WTC11 (cell line): ENCODE measurements at regions not wholly inside any gene's neighbourhood (a gene's known extent, or its start where the extent isn't known, plus 50 kb on each side); places are given as distances from the start of the nearest gene placed in this dataset.

Experiments used
- ATAC-seq: fragments of 200-7000 bp; cut with Tn5 transposase; 2 replicates; pipeline ENCODE4 v1.10.0; 2021; ENCODE audit warnings: mild to moderate bottlenecking, moderate library complexity
- CTCF ChIA-PET: fragments of 300-600 bp; sonication (Branson Sonifier 250); formaldehyde crosslinking; loops from one replicate; lab custom pipeline; 2021; ENCODE audit warnings: antibody characterized with exemption; lab: Charles Lee
- POLR2A ChIA-PET: fragments of 350-600 bp; sonication (Branson Sonifier 250); formaldehyde crosslinking; loops from one replicate; lab custom pipeline; 2021; ENCODE audit warnings: antibody characterized with exemption; lab: Charles Lee
- DNase-seq: peaks from one replicate; pipeline ENCODE4 v3.0.0; 2021; ENCODE audit warnings: low spot score
- H3K27ac Mint-ChIP-seq: 2 replicates; pipeline ENCODE4 v1.8.0; 2021; ENCODE audit warnings: mixed read lengths
- H3K27me3 Mint-ChIP-seq: 2 replicates; pipeline ENCODE4 v1.8.0; 2021; ENCODE audit warnings: low read depth, mild to moderate bottlenecking, moderate library complexity, mixed read lengths
- H3K36me3 Mint-ChIP-seq: 2 replicates; pipeline ENCODE4 v1.8.0; 2021; ENCODE audit warnings: mixed read lengths
- H3K4me1 Mint-ChIP-seq: 2 replicates; pipeline ENCODE4 v1.8.0; 2022; ENCODE audit warnings: mixed read lengths
- H3K4me3 Mint-ChIP-seq: 2 replicates; pipeline ENCODE4 v1.8.0; 2021; ENCODE audit warnings: mild to moderate bottlenecking, moderate library complexity, mixed read lengths
- H3K9me3 Mint-ChIP-seq: 2 replicates; pipeline ENCODE4 v1.8.0; 2021; ENCODE audit warnings: mixed read lengths
- FOXP1 ChIP-seq: sonication (generic); formaldehyde crosslinking; IDR thresholded peaks from 2 replicates; pipeline ENCODE4 v1.8.0; 2022; ENCODE audit warnings: missing genetic modification reagents, mild to moderate bottlenecking, moderate library complexity, borderline replicate concordance
- NFE2L1 ChIP-seq: sonication (generic); formaldehyde crosslinking; IDR thresholded peaks from 2 replicates; pipeline ENCODE4 v1.8.1; 2023; ENCODE audit warnings: missing genetic modification reagents
- PRRX2 ChIP-seq: fragments of 250-450 bp; sonication (Bioruptor Pico); IDR thresholded peaks from 2 replicates; pipeline ENCODE4 v1.8.0; 2021; ENCODE audit warnings: mild to moderate bottlenecking
- SMAD3 ChIP-seq: sonication (generic); formaldehyde crosslinking; IDR thresholded peaks from 2 replicates; pipeline ENCODE4 v1.8.0; 2022; ENCODE audit warnings: missing genetic modification reagents, mild to moderate bottlenecking, borderline replicate concordance
- SOX15 ChIP-seq: fragments of 250-450 bp; sonication (Bioruptor Pico); IDR thresholded peaks from 2 replicates; pipeline ENCODE4 v1.9.0; 2021; ENCODE audit warnings: mild to moderate bottlenecking
- SP1 ChIP-seq: sonication (generic); formaldehyde crosslinking; conservative IDR thresholded peaks from 2 replicates; pipeline ENCODE4 v1.8.1; 2022; ENCODE audit warnings: missing genetic modification reagents
- TEAD1 ChIP-seq: sonication (generic); formaldehyde crosslinking; IDR thresholded peaks from 2 replicates; pipeline ENCODE4 v1.8.0; 2022; ENCODE audit warnings: mild to moderate bottlenecking, missing genetic modification reagents
- ZNF121 ChIP-seq: sonication (generic); formaldehyde crosslinking; IDR thresholded peaks from 2 replicates; pipeline ENCODE4 v1.8.0; 2023; ENCODE audit warnings: missing genetic modification reagents
- ZNF263 ChIP-seq: sonication (generic); formaldehyde crosslinking; IDR thresholded peaks from 2 replicates; pipeline ENCODE4 v1.8.1; 2022; ENCODE audit warnings: low read depth, mild to moderate bottlenecking, moderate library complexity, missing genetic modification reagents
- ZNF317 ChIP-seq: sonication (generic); formaldehyde crosslinking; IDR thresholded peaks from 2 replicates; pipeline ENCODE4 v1.8.1; 2023; ENCODE audit warnings: low read depth, mild to moderate bottlenecking, moderate library complexity, missing genetic modification reagents, borderline replicate concordance
- ZNF396 ChIP-seq: fragments of 250-450 bp; sonication (Bioruptor Pico); IDR thresholded peaks from 2 replicates; pipeline ENCODE4 v1.8.0; 2021; ENCODE audit warnings: mild to moderate bottlenecking, moderate library complexity, borderline replicate concordance
- TF ChIP-seq, protein P1 (sequence below): sonication (generic); formaldehyde crosslinking; conservative IDR thresholded peaks from 2 replicates; pipeline ENCODE4 v1.8.1; 2022; ENCODE audit warnings: mild to moderate bottlenecking, missing genetic modification reagents
- TF ChIP-seq, protein P2 (sequence below): fragments of 250-450 bp; sonication (Bioruptor Pico); IDR thresholded peaks from 2 replicates; pipeline ENCODE4 v1.9.0; 2021; ENCODE audit warnings: mild to moderate bottlenecking
- TF ChIP-seq, protein P3 (sequence below): fragments of 250-450 bp; sonication (Bioruptor Pico); IDR thresholded peaks from 2 replicates; pipeline ENCODE4 v1.9.0; 2021; ENCODE audit warnings: moderate library complexity, mild to moderate bottlenecking, inconsistent platforms, borderline replicate concordance
- TF ChIP-seq, protein P4 (sequence below): sonication (generic); formaldehyde crosslinking; IDR thresholded peaks from 2 replicates; pipeline ENCODE4 v1.8.0; 2022; ENCODE audit warnings: mild to moderate bottlenecking, missing genetic modification reagents
- TF ChIP-seq, protein P5 (sequence below): sonication (generic); formaldehyde crosslinking; conservative IDR thresholded peaks from 2 replicates; pipeline ENCODE4 v1.8.1; 2023; ENCODE audit warnings: mild to moderate bottlenecking, low read depth, missing genetic modification reagents, moderate library complexity
- TF ChIP-seq, protein P6 (sequence below): sonication (generic); formaldehyde crosslinking; IDR thresholded peaks from 2 replicates; pipeline ENCODE4 v1.8.1; 2023; ENCODE audit warnings: mild to moderate bottlenecking, moderate library complexity, missing genetic modification reagents
- TF ChIP-seq, protein P7 (sequence below): sonication (generic); formaldehyde crosslinking; IDR thresholded peaks from 2 replicates; pipeline ENCODE4 v1.8.1; 2023; ENCODE audit warnings: mild to moderate bottlenecking, missing genetic modification reagents, moderate library complexity
- TF ChIP-seq, protein P8 (sequence below): sonication (generic); formaldehyde crosslinking; IDR thresholded peaks from 2 replicates; pipeline ENCODE4 v1.8.1; 2022; ENCODE audit warnings: low read depth, mild to moderate bottlenecking, moderate library complexity, missing genetic modification reagents, borderline replicate concordance
- TF ChIP-seq, protein P9 (sequence below): sonication (generic); formaldehyde crosslinking; IDR thresholded peaks from 2 replicates; pipeline ENCODE4 v1.8.0; 2022; ENCODE audit warnings: mild to moderate bottlenecking, missing genetic modification reagents

DNA sequence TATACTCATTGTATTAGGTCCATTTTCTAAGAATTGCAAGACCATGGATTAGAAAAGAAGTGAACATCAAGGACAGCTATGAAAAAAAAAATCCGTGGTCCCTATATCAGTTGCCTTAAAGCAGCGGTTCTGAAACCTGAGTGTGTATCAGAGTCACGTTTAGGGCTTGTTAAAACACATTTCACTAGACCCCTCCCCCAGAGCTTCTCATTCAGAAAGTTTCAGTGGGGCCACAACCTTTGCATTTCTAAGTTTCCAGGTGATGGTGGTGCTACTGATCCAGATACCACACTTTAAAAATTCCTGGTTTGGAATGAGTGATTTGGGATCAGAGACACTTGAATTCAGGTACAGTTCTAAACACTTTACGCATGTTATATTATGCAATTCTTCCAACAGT is 96.1 kb upstream of the PRMT6 start:
- H3K27me3 Mint-ChIP-seq = no peaks in the 10 kb centered on the region
- H3K4me3 Mint-ChIP-seq = no peak overlapping the region
- no peaks in the 10 kb centered on the region for H3K9me3 Mint-ChIP-seq
- peaks cover 3% of the 10 kb centered on the region for H3K4me1 Mint-ChIP-seq
- CTCF ChIA-PET = no interaction called here
- POLR2A ChIA-PET = interaction anchor here (0.6 kb wide), 1 partner anchor 815 kb away, joined by 3 read pairs; no protein-coding TSS in a partner anchor
- DNase-seq = no peak
- no peaks in the 10 kb centered on the region for H3K36me3 Mint-ChIP-seq
- no peak overlapping the region for H3K27ac Mint-ChIP-seq
- TF ChIP-seq, protein P1, sequence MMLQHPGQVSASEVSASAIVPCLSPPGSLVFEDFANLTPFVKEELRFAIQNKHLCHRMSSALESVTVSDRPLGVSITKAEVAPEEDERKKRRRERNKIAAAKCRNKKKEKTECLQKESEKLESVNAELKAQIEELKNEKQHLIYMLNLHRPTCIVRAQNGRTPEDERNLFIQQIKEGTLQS (CRISPR knock-in tag) = no peak
- TF ChIP-seq, protein P2, sequence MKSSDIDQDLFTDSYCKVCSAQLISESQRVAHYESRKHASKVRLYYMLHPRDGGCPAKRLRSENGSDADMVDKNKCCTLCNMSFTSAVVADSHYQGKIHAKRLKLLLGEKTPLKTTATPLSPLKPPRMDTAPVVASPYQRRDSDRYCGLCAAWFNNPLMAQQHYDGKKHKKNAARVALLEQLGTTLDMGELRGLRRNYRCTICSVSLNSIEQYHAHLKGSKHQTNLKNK (CRISPR knock-in tag) = no peak
- TF ChIP-seq NFE2L1 (no peak), SOX15 (CRISPR knock-in tag) (no peak), ZNF317 (CRISPR knock-in tag) (no peak), SMAD3 (CRISPR knock-in tag) (no peak), FOXP1 (CRISPR knock-in tag) (no peak), TEAD1 (no peak)
- TF ChIP-seq, protein P3, sequence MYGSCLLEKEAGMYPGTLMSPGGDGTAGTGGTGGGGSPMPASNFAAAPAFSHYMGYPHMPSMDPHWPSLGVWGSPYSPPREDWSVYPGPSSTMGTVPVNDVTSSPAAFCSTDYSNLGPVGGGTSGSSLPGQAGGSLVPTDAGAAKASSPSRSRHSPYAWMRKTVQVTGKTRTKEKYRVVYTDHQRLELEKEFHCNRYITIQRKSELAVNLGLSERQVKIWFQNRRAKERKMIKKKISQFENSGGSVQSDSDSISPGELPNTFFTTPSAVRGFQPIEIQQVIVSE = no peak
- TF ChIP-seq, protein P4, sequence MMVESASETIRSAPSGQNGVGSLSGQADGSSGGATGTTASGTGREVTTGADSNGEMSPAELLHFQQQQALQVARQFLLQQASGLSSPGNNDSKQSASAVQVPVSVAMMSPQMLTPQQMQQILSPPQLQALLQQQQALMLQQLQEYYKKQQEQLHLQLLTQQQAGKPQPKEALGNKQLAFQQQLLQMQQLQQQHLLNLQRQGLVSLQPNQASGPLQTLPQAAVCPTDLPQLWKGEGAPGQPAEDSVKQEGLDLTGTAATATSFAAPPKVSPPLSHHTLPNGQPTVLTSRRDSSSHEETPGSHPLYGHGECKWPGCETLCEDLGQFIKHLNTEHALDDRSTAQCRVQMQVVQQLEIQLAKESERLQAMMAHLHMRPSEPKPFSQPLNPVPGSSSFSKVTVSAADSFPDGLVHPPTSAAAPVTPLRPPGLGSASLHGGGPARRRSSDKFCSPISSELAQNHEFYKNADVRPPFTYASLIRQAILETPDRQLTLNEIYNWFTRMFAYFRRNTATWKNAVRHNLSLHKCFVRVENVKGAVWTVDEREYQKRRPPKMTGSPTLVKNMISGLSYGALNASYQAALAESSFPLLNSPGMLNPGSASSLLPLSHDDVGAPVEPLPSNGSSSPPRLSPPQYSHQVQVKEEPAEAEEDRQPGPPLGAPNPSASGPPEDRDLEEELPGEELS (CRISPR knock-in tag) = no peak
- TF ChIP-seq, all 79 proteins: peak for 0
- ATAC-seq = no peak

DNA sequence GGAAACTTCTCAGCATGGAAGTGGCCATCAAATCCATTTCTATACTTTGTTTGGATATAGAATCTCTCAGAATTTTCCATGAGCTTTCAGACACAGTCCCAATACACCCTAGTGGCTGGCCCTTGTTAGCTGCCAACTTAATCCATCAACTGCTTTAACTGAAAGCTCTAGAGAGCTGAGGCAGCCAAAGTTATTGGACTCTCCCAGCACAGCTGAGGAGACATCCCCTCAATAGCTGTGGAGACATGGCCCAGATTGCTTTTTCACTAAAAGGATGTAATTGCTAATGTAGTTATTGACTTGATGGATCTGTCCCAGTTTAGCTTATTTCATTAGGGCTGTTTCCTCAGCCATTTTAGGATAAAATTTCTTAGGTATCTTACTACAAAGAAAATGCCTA is 94.8 kb upstream of the PRMT6 start:
- POLR2A ChIA-PET = no interaction called here
- no peaks in the 10 kb centered on the region for H3K9me3 Mint-ChIP-seq
- no peak for DNase-seq
- TF ChIP-seq PRRX2 (no peak), SP1 (CRISPR knock-in tag) (no peak), ZNF396 (CRISPR knock-in tag) (no peak), ZNF121 (no peak), ZNF263 (CRISPR knock-in tag) (no peak), TEAD1 (no peak)
- TF ChIP-seq, protein P5, sequence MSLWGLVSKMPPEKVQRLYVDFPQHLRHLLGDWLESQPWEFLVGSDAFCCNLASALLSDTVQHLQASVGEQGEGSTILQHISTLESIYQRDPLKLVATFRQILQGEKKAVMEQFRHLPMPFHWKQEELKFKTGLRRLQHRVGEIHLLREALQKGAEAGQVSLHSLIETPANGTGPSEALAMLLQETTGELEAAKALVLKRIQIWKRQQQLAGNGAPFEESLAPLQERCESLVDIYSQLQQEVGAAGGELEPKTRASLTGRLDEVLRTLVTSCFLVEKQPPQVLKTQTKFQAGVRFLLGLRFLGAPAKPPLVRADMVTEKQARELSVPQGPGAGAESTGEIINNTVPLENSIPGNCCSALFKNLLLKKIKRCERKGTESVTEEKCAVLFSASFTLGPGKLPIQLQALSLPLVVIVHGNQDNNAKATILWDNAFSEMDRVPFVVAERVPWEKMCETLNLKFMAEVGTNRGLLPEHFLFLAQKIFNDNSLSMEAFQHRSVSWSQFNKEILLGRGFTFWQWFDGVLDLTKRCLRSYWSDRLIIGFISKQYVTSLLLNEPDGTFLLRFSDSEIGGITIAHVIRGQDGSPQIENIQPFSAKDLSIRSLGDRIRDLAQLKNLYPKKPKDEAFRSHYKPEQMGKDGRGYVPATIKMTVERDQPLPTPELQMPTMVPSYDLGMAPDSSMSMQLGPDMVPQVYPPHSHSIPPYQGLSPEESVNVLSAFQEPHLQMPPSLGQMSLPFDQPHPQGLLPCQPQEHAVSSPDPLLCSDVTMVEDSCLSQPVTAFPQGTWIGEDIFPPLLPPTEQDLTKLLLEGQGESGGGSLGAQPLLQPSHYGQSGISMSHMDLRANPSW (CRISPR knock-in tag) = no peak
- TF ChIP-seq, protein P6, sequence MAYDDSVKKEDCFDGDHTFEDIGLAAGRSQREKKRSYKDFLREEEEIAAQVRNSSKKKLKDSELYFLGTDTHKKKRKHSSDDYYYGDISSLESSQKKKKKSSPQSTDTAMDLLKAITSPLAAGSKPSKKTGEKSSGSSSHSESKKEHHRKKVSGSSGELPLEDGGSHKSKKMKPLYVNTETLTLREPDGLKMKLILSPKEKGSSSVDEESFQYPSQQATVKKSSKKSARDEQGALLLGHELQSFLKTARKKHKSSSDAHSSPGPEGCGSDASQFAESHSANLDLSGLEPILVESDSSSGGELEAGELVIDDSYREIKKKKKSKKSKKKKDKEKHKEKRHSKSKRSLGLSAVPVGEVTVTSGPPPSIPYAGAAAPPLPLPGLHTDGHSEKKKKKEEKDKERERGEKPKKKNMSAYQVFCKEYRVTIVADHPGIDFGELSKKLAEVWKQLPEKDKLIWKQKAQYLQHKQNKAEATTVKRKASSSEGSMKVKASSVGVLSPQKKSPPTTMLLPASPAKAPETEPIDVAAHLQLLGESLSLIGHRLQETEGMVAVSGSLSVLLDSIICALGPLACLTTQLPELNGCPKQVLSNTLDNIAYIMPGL (CRISPR knock-in tag) = no peak
- TF ChIP-seq, protein P7, sequence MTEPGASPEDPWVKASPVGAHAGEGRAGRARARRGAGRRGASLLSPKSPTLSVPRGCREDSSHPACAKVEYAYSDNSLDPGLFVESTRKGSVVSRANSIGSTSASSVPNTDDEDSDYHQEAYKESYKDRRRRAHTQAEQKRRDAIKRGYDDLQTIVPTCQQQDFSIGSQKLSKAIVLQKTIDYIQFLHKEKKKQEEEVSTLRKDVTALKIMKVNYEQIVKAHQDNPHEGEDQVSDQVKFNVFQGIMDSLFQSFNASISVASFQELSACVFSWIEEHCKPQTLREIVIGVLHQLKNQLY (CRISPR knock-in tag) = no peak
- TF ChIP-seq, protein P8, sequence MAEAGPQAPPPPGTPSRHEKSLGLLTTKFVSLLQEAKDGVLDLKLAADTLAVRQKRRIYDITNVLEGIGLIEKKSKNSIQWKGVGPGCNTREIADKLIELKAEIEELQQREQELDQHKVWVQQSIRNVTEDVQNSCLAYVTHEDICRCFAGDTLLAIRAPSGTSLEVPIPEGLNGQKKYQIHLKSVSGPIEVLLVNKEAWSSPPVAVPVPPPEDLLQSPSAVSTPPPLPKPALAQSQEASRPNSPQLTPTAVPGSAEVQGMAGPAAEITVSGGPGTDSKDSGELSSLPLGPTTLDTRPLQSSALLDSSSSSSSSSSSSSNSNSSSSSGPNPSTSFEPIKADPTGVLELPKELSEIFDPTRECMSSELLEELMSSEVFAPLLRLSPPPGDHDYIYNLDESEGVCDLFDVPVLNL (CRISPR knock-in tag) = no peak
- TF ChIP-seq, protein P9, sequence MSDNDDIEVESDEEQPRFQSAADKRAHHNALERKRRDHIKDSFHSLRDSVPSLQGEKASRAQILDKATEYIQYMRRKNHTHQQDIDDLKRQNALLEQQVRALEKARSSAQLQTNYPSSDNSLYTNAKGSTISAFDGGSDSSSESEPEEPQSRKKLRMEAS (CRISPR knock-in tag) = no peak
- H3K4me1 Mint-ChIP-seq = peaks cover 3% of the 10 kb centered on the region
- no peaks in the 10 kb centered on the region for H3K27me3 Mint-ChIP-seq
- H3K27ac Mint-ChIP-seq = no peak overlapping the region
- no peak overlapping the region for H3K4me3 Mint-ChIP-seq
- no peaks in the 10 kb centered on the region for H3K36me3 Mint-ChIP-seq
- no peak for ATAC-seq
- CTCF ChIA-PET = interaction anchor here (0.6 kb wide), 1 partner anchor 178 kb away, joined by 4 read pairs; no protein-coding TSS in a partner anchor
